Retinal pigment epithelial cell (primary cell): ENCODE measurements at regions not wholly inside any gene's neighbourhood (a gene's known extent, or its start where the extent isn't known, plus 50 kb on each side); places are given as distances from the start of the nearest gene placed in this dataset.

ENCODE experiments used
- DNase-seq: peaks from one replicate; pipeline ENCODE4 v3.0.0-alpha.2; 2010; ENCODE audit warnings: low read depth
- H3K4me3 ChIP-seq: 2 replicates; pipeline ENCODE4 v1.5.1; 2011; ENCODE audit warnings: mild to moderate bottlenecking, low read length, control low read depth, moderate library complexity
- TF ChIP-seq, protein P1 (sequence below): conservative IDR thresholded peaks from 2 replicates; pipeline ENCODE4 v1.5.1; 2011; ENCODE audit warnings: low read depth, low read length, control low read depth, inconsistent platforms

DNA sequence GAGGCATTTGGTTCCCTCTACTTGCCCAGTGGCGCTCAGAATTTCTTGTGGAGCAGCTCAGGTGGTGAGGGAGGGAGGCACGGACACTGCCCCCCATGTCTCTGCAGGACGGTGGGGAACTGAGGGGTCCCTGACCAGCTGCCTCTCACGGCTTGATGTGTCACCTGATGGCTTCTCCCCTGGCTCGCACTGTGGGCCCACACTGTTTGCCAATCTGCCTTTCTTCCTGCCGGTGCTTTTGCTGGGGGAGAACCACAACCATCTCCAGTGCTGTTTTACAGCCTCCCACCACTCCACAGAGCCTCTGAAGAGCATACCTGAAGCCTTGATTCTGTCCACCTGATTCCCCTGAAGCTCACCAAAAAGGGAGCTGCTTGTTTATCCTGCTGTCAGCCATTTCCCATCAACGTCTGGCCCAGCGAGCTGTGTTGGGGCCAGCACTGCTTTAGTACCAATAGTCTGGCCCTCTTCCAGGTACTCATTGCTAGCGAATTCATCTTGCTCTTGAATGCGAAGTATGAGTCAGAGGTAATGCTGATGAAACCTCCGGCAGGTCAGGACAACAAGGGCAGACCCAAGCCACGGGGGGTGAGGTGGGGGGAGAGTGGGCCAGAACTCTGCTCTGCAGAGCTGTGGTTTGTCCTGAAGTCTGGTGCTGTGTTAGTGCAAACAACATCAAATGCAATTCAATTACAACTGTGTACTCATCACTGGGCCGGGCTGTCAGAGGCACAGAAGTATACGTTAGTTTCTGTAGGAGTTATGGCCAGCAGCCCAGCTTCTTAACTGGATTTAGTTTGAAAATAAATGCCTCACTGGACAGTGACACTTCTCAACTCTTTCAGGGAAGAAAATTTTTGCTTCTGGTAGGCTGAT lies 208.3 kb upstream of the JADE1 start:
- TF ChIP-seq, protein P1, sequence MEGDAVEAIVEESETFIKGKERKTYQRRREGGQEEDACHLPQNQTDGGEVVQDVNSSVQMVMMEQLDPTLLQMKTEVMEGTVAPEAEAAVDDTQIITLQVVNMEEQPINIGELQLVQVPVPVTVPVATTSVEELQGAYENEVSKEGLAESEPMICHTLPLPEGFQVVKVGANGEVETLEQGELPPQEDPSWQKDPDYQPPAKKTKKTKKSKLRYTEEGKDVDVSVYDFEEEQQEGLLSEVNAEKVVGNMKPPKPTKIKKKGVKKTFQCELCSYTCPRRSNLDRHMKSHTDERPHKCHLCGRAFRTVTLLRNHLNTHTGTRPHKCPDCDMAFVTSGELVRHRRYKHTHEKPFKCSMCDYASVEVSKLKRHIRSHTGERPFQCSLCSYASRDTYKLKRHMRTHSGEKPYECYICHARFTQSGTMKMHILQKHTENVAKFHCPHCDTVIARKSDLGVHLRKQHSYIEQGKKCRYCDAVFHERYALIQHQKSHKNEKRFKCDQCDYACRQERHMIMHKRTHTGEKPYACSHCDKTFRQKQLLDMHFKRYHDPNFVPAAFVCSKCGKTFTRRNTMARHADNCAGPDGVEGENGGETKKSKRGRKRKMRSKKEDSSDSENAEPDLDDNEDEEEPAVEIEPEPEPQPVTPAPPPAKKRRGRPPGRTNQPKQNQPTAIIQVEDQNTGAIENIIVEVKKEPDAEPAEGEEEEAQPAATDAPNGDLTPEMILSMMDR, result no peak
- peak; percentile 95 for DNase-seq
- no peak overlapping the region for H3K4me3 ChIP-seq

DNA sequence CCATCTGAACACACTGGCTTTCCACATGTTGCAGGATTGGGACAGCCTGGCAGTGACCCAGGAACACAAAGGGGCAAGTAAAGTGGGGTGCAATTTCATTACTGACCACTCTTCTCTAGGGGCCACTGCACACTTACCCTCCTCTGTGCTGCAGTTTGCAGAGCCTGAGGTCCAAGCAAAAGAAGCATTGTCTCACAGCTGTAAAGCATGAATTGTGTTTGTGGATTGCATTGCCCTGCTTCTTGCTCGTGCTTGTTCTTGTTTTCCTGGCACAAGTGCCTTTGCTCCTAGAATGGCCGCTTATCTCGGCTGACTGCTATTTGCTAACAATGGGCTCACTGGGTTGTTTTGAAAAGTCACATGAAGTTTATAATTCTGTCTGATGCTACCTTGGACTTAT lies 209.1 kb upstream of the JADE1 start:
- TF ChIP-seq, protein P1, result peak; percentile 11
- DNase-seq, result peak; percentile 35
- H3K4me3 ChIP-seq, result no peak overlapping the region

DNA sequence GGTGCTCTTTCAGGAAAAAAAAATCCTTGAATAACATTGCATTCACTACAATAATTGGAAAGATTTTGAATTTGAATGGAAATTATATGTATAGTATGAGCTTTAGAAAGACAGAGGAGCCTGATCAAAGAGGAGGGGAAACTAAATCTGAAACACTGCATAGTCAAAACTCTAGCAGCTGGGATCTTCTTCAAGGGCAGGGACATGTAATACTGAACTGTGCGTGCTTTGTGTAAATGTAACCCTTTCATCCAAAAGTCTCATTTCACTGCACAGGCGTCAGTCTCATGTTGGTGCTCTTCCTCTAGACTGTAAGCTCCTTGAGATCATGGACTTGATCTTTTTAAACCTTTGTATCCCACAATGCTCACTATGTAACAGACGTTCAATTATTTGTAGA lies 212.0 kb upstream of the JADE1 start:
- H3K4me3 ChIP-seq, result no peak overlapping the region
- no peak for DNase-seq
- TF ChIP-seq, protein P1, result no peak

DNA sequence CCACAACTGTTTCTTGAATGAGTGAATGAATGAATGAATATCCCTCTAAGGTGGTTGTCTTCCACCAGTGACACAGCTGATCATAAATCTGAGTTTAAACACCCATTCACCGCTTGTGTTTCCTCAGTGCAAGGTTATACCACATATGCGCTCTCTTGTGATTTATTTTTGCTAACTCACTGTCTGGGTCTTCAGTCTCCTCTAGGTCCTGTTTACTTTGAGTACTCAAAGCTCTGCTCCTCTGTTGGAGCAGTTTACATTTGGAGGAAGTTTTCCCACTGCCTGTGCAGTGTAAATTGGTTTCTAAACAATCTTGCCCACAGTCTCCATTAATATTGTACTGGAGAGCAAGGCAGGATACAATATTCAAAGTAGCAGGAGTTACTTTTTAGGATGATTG lies 212.6 kb upstream of the JADE1 start:
- H3K4me3 ChIP-seq, result no peak overlapping the region
- TF ChIP-seq, protein P1, result no peak
- DNase-seq, result no peak

DNA sequence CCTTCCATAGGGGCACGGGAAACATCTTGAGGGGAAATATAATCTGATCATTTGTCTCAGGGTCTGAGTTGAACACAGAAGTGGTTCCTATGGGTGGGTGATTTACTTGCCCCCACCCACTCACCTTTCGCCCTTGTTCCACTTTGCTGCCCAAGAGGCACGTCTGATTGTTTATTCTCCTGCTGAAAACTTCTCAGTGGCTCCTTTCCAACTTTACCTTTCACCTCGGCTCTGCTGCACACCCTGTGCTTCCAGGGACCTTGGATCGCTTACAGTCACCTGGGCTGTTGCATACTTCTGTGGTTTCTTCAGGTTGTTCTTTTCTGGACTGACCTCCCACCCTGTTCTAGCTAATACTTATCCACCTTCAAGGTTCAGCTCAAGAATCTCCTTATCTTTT lies 213.4 kb upstream of the JADE1 start:
- TF ChIP-seq, protein P1, result no peak
- no peak overlapping the region for H3K4me3 ChIP-seq
- no peak for DNase-seq

DNA sequence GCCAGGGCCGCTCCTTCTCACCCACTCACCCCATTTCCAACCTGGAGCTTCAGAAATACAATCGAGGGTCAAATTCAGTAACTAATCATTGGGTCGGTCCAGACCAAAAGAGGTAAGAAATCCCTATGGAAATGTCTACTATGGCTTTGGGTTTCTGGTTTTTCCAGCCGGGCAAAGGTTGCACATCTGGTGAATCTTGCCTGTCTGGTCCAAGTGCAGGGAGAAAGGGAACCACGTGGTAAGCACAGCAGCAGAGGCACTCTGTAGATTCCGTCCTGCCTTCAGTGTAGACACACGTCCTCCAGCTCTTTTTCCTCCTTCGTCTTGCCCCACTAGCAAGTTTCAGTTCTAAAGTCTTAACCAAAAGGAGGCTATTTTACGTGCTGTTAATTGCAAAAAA lies 218.0 kb upstream of the JADE1 start:
- no peak for DNase-seq
- TF ChIP-seq, protein P1, result no peak

DNA sequence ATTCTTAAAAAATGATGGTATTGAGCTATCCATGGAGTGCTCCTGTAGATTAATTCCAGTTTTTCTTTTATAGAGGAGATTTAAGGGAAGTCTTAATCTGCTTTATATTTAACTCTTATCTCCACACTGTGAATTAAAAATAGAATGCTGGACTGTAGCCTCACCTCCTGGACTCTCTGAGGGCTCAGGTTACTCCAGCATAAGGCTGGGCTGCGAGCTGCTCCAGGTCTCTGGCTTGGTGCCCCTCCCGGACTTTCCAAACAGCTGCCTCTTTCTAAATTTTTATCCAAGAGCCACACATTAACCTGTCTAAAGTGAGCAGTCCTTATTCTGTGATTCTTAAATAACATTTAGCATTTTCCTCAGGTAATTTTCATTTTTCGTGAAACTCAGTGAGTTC lies 218.7 kb upstream of the JADE1 start:
- H3K4me3 ChIP-seq, result no peak overlapping the region
- TF ChIP-seq, protein P1, result peak; percentile 12
- no peak for DNase-seq

More for the DNA sequence above, 218.0 kb upstream of the JADE1 start:
- no peak overlapping the region for H3K4me3 ChIP-seq
